Transverse colon (tissue), 4 donors: ENCODE measurements at regions not wholly inside any gene's neighbourhood (a gene's known extent, or its start where the extent isn't known, plus 50 kb on each side); places are given as distances from the start of the nearest gene placed in this dataset.

Source experiments
- DNase-seq: peaks from one replicate; pipeline ENCODE4 v3.0.0-alpha.2; 2019
- H3K27ac ChIP-seq, 4 donors: fragments of 200-600 bp; sonication (generic); 2 replicates each; pipeline ENCODE4 v1.5.1; 2016 to 2018; ENCODE audit warnings: inconsistent platforms in 4 of 4
- H3K27me3 ChIP-seq: fragments of 200-600 bp; sonication (generic); 2 replicates; pipeline ENCODE4 v1.5.1; 2017; ENCODE audit warnings: inconsistent platforms
- H3K36me3 ChIP-seq, 4 donors: fragments of 200-600 bp; sonication (generic); 2 replicates each; pipeline ENCODE4 v1.5.1; 2017 to 2019; ENCODE audit warnings: inconsistent platforms in 4 of 4
- H3K4me1 ChIP-seq, 4 donors: fragments of 200-600 bp; sonication (generic); 2 replicates each; pipeline ENCODE4 v1.5.1; 2017 to 2020; ENCODE audit warnings: inconsistent platforms in 4 of 4
- H3K4me3 ChIP-seq, 4 donors: fragments of 200-600 bp; sonication (generic); 1 replicate in 1 of 4; 2 replicates in 3 of 4; pipeline versions ENCODE4 v1.5.1 to v1.6.1; 2017 to 2019; ENCODE audit warnings: inconsistent platforms in 4 of 4
- H3K9me3 ChIP-seq, 2 donors: fragments of 200-600 bp; sonication (generic); 2 replicates each; pipeline ENCODE4 v1.5.1; 2017 to 2019; ENCODE audit warnings: inconsistent platforms in 2 of 2
- CTCF ChIP-seq, 5 experiments: fragments of 200-600 bp in 3 of 5; fragments of 450-650 bp in 2 of 5; sonication (generic) in 3 of 5; IDR thresholded peaks; 1 replicate in 2 of 5; 2 replicates in 3 of 5; pipeline ENCODE4 v1.5.1; 2016 to 2017; ENCODE audit warnings: antibody characterized with exemption in 5 of 5, inconsistent platforms in 3 of 5, mild to moderate bottlenecking in 2 of 5, moderate library complexity in 1 of 5
- EP300 ChIP-seq: sonication (generic); formaldehyde crosslinking; IDR thresholded peaks from one replicate; pipeline ENCODE4 v1.6.1; 2017; ENCODE audit warnings: antibody characterized with exemption, low read depth
- POLR2A ChIP-seq: fragments of 450-650 bp; IDR thresholded peaks from one replicate; pipeline ENCODE4 v1.6.1; 2016; ENCODE audit warnings: antibody characterized with exemption, mild to moderate bottlenecking, moderate library complexity
- POLR2AphosphoS5 ChIP-seq, 3 donors: sonication (generic); formaldehyde crosslinking; IDR thresholded peaks; one replicate each; pipeline ENCODE4 v1.6.1; 2016; ENCODE audit warnings: antibody characterized with exemption in 3 of 3
- WGBS, 2 donors: methylation state at CpG; one replicate each; pipeline ENCODE4 v1.1.5; 2018; ENCODE audit warnings: low coverage in 1 of 2; 5-methylcytosine and 5-hydroxymethylcytosine counted together
- in situ Hi-C, 4 donors: fragments of 200-750 bp; cut with MboI; loops; one replicate each; pipeline versions ENCODE4 v1.15.0 to v1.15.1; 2017; ENCODE audit warnings: low sequenced_read_pairs in 3 of 4, low pct_ligation_motif_present in 1 of 4, low pct_unique_long_range_greater_than_20kb in 1 of 4
- intact Hi-C: fragments of 100-400 bp; cut with DNase I; formaldehyde crosslinking; loops from one replicate; pipeline ENCODE4 v1.15.1; 2023; ENCODE audit warnings: low total_unique reads

GRCh38 chr1:185603158-185603557, 131.0 kb upstream of the HMCN1 start:
- Histone ChIP-seq H3K4me3 (no peak overlapping the region), H3K27ac (no peak overlapping the region), H3K36me3 (no peaks in the 10 kb centered on the region), H3K27me3 (no peaks in the 10 kb centered on the region), H3K4me1 (no peaks in the 10 kb centered on the region), H3K9me3 (no peaks in the 10 kb centered on the region)
- in situ Hi-C loops (no loop called here), intact Hi-C loops (no loop called here)
- no peak for TF ChIP-seq CTCF (IDR thresholded peaks at IDR 0.05)
- no peak for TF ChIP-seq EP300
- TF ChIP-seq POLR2AphosphoS5 (IDR thresholded peaks at IDR 0.05), result no peak
- TF ChIP-seq POLR2A, result no peak
- DNase-seq, result no peak
- WGBS, 2 donors, result 78 to 90% methylated on average over 2 to 4 of the region's 4 CpGs

GRCh38 chr1:185601189-185601588, 133.0 kb upstream of the HMCN1 start:
- in situ Hi-C loops, result no loop called here
- no peak for DNase-seq
- H3K27ac ChIP-seq, result no peak overlapping the region
- no peak for TF ChIP-seq POLR2AphosphoS5 (IDR thresholded peaks at IDR 0.05)
- TF ChIP-seq CTCF (IDR thresholded peaks at IDR 0.05), result no peak
- TF ChIP-seq EP300, result no peak
- TF ChIP-seq POLR2A, result no peak
- 94 to 100% methylated on average over 1 of the region's 1 CpG for WGBS, 2 donors
- no peaks in the 10 kb centered on the region for H3K27me3 ChIP-seq
- no peaks in the 10 kb centered on the region for H3K4me1 ChIP-seq
- no peaks in the 10 kb centered on the region for H3K9me3 ChIP-seq
- intact Hi-C loops, result no loop called here
- H3K36me3 ChIP-seq, result no peaks in the 10 kb centered on the region
- H3K4me3 ChIP-seq, result no peak overlapping the region

- DNase-seq, result no peak
Measured at GRCh38 chr1:185600641-185601040, 133.6 kb upstream of the HMCN1 start.

GRCh38 chr1:185598332-185598731, 135.9 kb upstream of the HMCN1 start:
- DNase-seq, result no peak
- TF ChIP-seq POLR2A (no peak), EP300 (no peak), CTCF (IDR thresholded peaks at IDR 0.05) (no peak), POLR2AphosphoS5 (IDR thresholded peaks at IDR 0.05) (no peak)
- H3K4me3 ChIP-seq, result no peak overlapping the region
- 67 to 76% methylated on average over 1 of the region's 1 CpG for WGBS, 2 donors
- H3K27me3 ChIP-seq, result no peaks in the 10 kb centered on the region
- H3K9me3 ChIP-seq, result no peaks in the 10 kb centered on the region
- peaks cover 0 to 7% (median 2%) of the 10 kb centered on the region in 4 donors for H3K4me1 ChIP-seq
- in situ Hi-C loops, result no loop called here
- H3K36me3 ChIP-seq, result no peaks in the 10 kb centered on the region
- intact Hi-C loops, result no loop called here
- no peak overlapping the region for H3K27ac ChIP-seq

More at GRCh38 chr1:185600641-185601040, 133.6 kb upstream of the HMCN1 start:
- intact Hi-C loops (no loop called here), in situ Hi-C loops (no loop called here)
- no peaks in the 10 kb centered on the region for H3K9me3 ChIP-seq
- WGBS, 2 donors, result 41 to 74% methylated on average over 2 of the region's 2 CpGs
- H3K4me1 ChIP-seq, result no peaks in the 10 kb centered on the region
- no peak overlapping the region for H3K4me3 ChIP-seq
- no peaks in the 10 kb centered on the region for H3K27me3 ChIP-seq
- no peaks in the 10 kb centered on the region for H3K36me3 ChIP-seq
- TF ChIP-seq POLR2A, result no peak
- TF ChIP-seq CTCF (IDR thresholded peaks at IDR 0.05), result no peak
- TF ChIP-seq POLR2AphosphoS5 (IDR thresholded peaks at IDR 0.05), result no peak
- no peak for TF ChIP-seq EP300
- H3K27ac ChIP-seq, result no peak overlapping the region
